Heart left ventricle (tissue), 16 donors: ENCODE measurements at regions not wholly inside any gene's neighbourhood (a gene's known extent, or its start where the extent isn't known, plus 50 kb on each side); places are given as distances from the start of the nearest gene placed in this dataset.

Experiments
- ATAC-seq, 4 donors: fragments of 200-7000 bp; cut with Tn5 transposase; one replicate each; pipeline ENCODE4 v1.9.1; 2020 to 2022; ENCODE audit warnings: moderate library complexity in 4 of 4, mild to moderate bottlenecking in 3 of 4, moderate number of reproducible peaks in 1 of 4
- DNase-seq, 5 donors: peaks; one replicate each; pipeline ENCODE4 v3.0.0-alpha.2; 2020
- H3K27ac ChIP-seq, 12 donors: fragments of 200-600 bp; sonication (generic) in 4 of 12; one replicate each; pipeline versions ENCODE4 v1.5.0 to v1.8.0; 2016 to 2022; ENCODE audit warnings: mild to moderate bottlenecking in 2 of 12
- H3K27me3 ChIP-seq, 9 donors: fragments of 200-600 bp; sonication (generic) in 2 of 9; one replicate each; pipeline versions ENCODE4 v1.5.1 to v1.8.0; 2016 to 2022; ENCODE audit warnings: mild to moderate bottlenecking in 3 of 9
- H3K36me3 ChIP-seq, 9 donors: fragments of 200-600 bp; sonication (generic) in 2 of 9; one replicate each; pipeline versions ENCODE4 v1.5.0 to v1.8.0; 2018 to 2022; ENCODE audit warnings: mild to moderate bottlenecking in 2 of 9
- H3K4me1 ChIP-seq, 12 donors: fragments of 200-600 bp; sonication (generic) in 4 of 12; one replicate each; pipeline versions ENCODE4 v1.5.0 to v1.8.0; 2016 to 2022; ENCODE audit warnings: mild to moderate bottlenecking in 3 of 12
- H3K4me3 ChIP-seq, 12 donors: fragments of 200-600 bp; sonication (generic) in 4 of 12; one replicate each; pipeline versions ENCODE4 v1.5.0 to v1.8.0; 2017 to 2022; ENCODE audit warnings: mild to moderate bottlenecking in 9 of 12, moderate library complexity in 4 of 12
- H3K9me3 ChIP-seq, 12 donors: fragments of 200-600 bp; sonication (generic) in 4 of 12; one replicate each; pipeline versions ENCODE4 v1.5.0 to v1.8.0; 2016 to 2022; ENCODE audit warnings: mild to moderate bottlenecking in 1 of 12
- CTCF ChIP-seq, 12 donors: fragments of 200-600 bp; sonication (generic) in 4 of 12; IDR thresholded peaks; one replicate each; pipeline versions ENCODE4 v1.5.0 to v1.8.0; 2018 to 2022; ENCODE audit warnings: antibody characterized with exemption in 12 of 12, mild to moderate bottlenecking in 5 of 12
- POLR2A ChIP-seq, 2 donors: fragments of 450-650 bp; IDR thresholded peaks; one replicate each; pipeline ENCODE4 v1.6.1; 2017; ENCODE audit warnings: antibody characterized with exemption in 2 of 2, mild to moderate bottlenecking in 2 of 2, moderate library complexity in 2 of 2
- WGBS, 4 donors: extraction: QIAGEN DNeasy Blood & Tissue Kit in 2 of 4; methylation state at CpG; one replicate each; pipeline versions ENCODE4 v1.1.5 to v1.1.7; 2013 to 2018; 5-methylcytosine and 5-hydroxymethylcytosine counted together
- intact Hi-C, 10 donors: fragments of 100-400 bp; cut with DNase I; formaldehyde crosslinking; loops; one replicate each; pipeline versions ENCODE4 v1.11.1 to v1.14.2; 2022
- donor health status: ischemic (EF 13 %, LVEDD 7.1; RV severe dilation, severe dysfunction).
- donor health status: healthy with polysubstance abuse.
- donor health status: DM: no; HTN: yes; CAD: no.
- donor health status: DM: no; HTN: no; CAD: no.
- donor health status: ischemic (EF 25% LVEDD 6.9; RV normal size, moderate dysfunction).
- donor health status: ischemic (EF 25% LVEDD 5.7; RV mildly dilated, moderate dysfunction).
- donor health status: healthy.
- donor health status: DM: yes; HTN: yes; CAD: no.
- donor health status: ischemic (EF 35%, LVEDD 5.7; RV mildly dilated, moderate dysfunction).
- donor health status: nonischemic (EF 11% LVEDD 7.7; RV severe dilation, severe dysfunction).
- donor health status: DM: yes; HTN: yes; CAD: no.
- donor health status: PGD.
- donor health status: ischemic (EF 29% LVEDD 5.4; RV normal size, mild dysfunction).
- donor health status: nonischemic (EF 23%, LVEDD 6.1; RV moderate dilation, normal function).

- H3K36me3 ChIP-seq = no peaks in the 10 kb centered on the region
- peaks cover 0 to 11% (median 0%) of the 10 kb centered on the region in 12 donors for H3K9me3 ChIP-seq
- H3K4me1 ChIP-seq = peaks cover 0 to 4% (median 0%) of the 10 kb centered on the region in 12 donors
- TF ChIP-seq POLR2A (IDR thresholded peaks at IDR 0.05) (no peak), CTCF (IDR thresholded peaks at IDR 0.05) (no peak)
- no peaks in the 10 kb centered on the region for H3K27me3 ChIP-seq
- no peak overlapping the region for H3K27ac ChIP-seq
- ATAC-seq (no peak), DNase-seq (no peak)
- intact Hi-C loops = no loop called here
- 85 to 97% (median 90%) methylated on average over 2 of the region's 2 CpGs for WGBS, 4 donors
- H3K4me3 ChIP-seq = no peak overlapping the region
These were observed 396.8 kb downstream of the AASDHPPT start for GRCh38 chr11:106474274-106474673.

- DNase-seq (no peak), ATAC-seq (no peak)
- H3K27me3 ChIP-seq = no peaks in the 10 kb centered on the region
- H3K9me3 ChIP-seq = peaks cover 0 to 11% (median 0%) of the 10 kb centered on the region in 12 donors
- peaks cover 0 to 4% (median 0%) of the 10 kb centered on the region in 12 donors for H3K4me1 ChIP-seq
- no peaks in the 10 kb centered on the region for H3K36me3 ChIP-seq
- WGBS, 4 donors = 63 to 84% (median 80%) methylated on average over 5 of the region's 5 CpGs
- H3K27ac ChIP-seq = no peak overlapping the region
- intact Hi-C loops = no loop called here
- TF ChIP-seq POLR2A (IDR thresholded peaks at IDR 0.05) (no peak), CTCF (IDR thresholded peaks at IDR 0.05) (no peak)
- no peak overlapping the region for H3K4me3 ChIP-seq
These were observed 397.7 kb downstream of the AASDHPPT start for GRCh38 chr11:106475181-106475580.

GRCh38 chr11:106477776-106478175 is 400.3 kb downstream of the AASDHPPT start:
- intact Hi-C loops = no loop called here
- DNase-seq = no peak
- no peaks in the 10 kb centered on the region for H3K4me1 ChIP-seq
- no peak overlapping the region for H3K4me3 ChIP-seq
- TF ChIP-seq CTCF (IDR thresholded peaks at IDR 0.05) = no peak
- TF ChIP-seq POLR2A (IDR thresholded peaks at IDR 0.05) = no peak
- H3K9me3 ChIP-seq = peaks cover 0 to 11% (median 0%) of the 10 kb centered on the region in 12 donors
- no peaks in the 10 kb centered on the region for H3K36me3 ChIP-seq
- no peak for ATAC-seq
- WGBS, 4 donors = 44 to 75% (median 56%) methylated on average over 1 of the region's 1 CpG
- no peak overlapping the region for H3K27ac ChIP-seq
- H3K27me3 ChIP-seq = no peaks in the 10 kb centered on the region

- Histone ChIP-seq H3K4me3 (no peak overlapping the region), H3K36me3 (no peaks in the 10 kb centered on the region), H3K27me3 (no peaks in the 10 kb centered on the region), H3K4me1 (no peaks in the 10 kb centered on the region), H3K9me3 (peaks cover 0 to 4% (median 0%) of the 10 kb centered on the region in 12 donors), H3K27ac (no peak overlapping the region)
- intact Hi-C loops = no loop called here
- ATAC-seq = no peak
- DNase-seq = no peak
- WGBS, 4 donors = 64 to 78% (median 68%) methylated on average over 3 of the region's 3 CpGs
- TF ChIP-seq POLR2A (IDR thresholded peaks at IDR 0.05) (no peak), CTCF (IDR thresholded peaks at IDR 0.05) (no peak)
These were observed 402.2 kb downstream of the AASDHPPT start for GRCh38 chr11:106479646-106480045.
